ENCODE measurements at regions not wholly inside any gene's neighbourhood (a gene's known extent, or its start where the extent isn't known, plus 50 kb on each side); places are given as distances from the start of the nearest gene placed in this dataset.

- TF ChIP-seq POLR2AphosphoS5 (IDR thresholded peaks at IDR 0.05) (no peak), POLR2A (IDR thresholded peaks at IDR 0.05) (no peak), EP300 (IDR thresholded peaks at IDR 0.05) (no peak), CTCF (IDR thresholded peaks at IDR 0.05) (no peak)
Measured at GRCh38 chr4:138555108-138555507, 313.0 kb upstream of the SLC7A11 start.

GRCh38 chr4:138553001-138553845 lies 311.1 kb upstream of the SLC7A11 start:
- Histone ChIP-seq H3K36me3 (no peaks in the 10 kb centered on the region), H3K27ac (no peak overlapping the region), H3K9me3 (no peaks in the 10 kb centered on the region), H3K27me3 (no peaks in the 10 kb centered on the region), H3K4me1 (no peaks in the 10 kb centered on the region), H3K4me3 (no peak overlapping the region)
- TF ChIP-seq EP300 (IDR thresholded peaks at IDR 0.05), result no peak
- TF ChIP-seq POLR2A (IDR thresholded peaks at IDR 0.05), result no peak
- TF ChIP-seq POLR2AphosphoS5 (IDR thresholded peaks at IDR 0.05), result no peak
- no peak for TF ChIP-seq CTCF (IDR thresholded peaks at IDR 0.05)
- 94% methylated on average over 37 of the region's 49 CpGs for WGBS
- no peak for DNase-seq (ENCODE audit: low spot score in 2 of 2)

More at GRCh38 chr4:138555108-138555507, 313.0 kb upstream of the SLC7A11 start:
- no peak overlapping the region for H3K27ac ChIP-seq
- no peak overlapping the region for H3K4me3 ChIP-seq
- no peaks in the 10 kb centered on the region for H3K36me3 ChIP-seq
- H3K27me3 ChIP-seq, result no peaks in the 10 kb centered on the region
- no peak for DNase-seq (ENCODE audit: low spot score in 2 of 2)
- no peaks in the 10 kb centered on the region for H3K9me3 ChIP-seq
- no peaks in the 10 kb centered on the region for H3K4me1 ChIP-seq
- 92% methylated on average over 5 of the region's 5 CpGs for WGBS

GRCh38 chr4:138542191-138542776 lies 300.1 kb upstream of the SLC7A11 start:
- no peaks in the 10 kb centered on the region for H3K9me3 ChIP-seq
- no peak overlapping the region for H3K27ac ChIP-seq
- no peak overlapping the region for H3K4me3 ChIP-seq
- no peak for DNase-seq (ENCODE audit: low spot score in 2 of 2)
- TF ChIP-seq EP300 (IDR thresholded peaks at IDR 0.05) (no peak), POLR2A (IDR thresholded peaks at IDR 0.05) (no peak), POLR2AphosphoS5 (IDR thresholded peaks at IDR 0.05) (no peak), CTCF (IDR thresholded peaks at IDR 0.05) (no peak)
- H3K36me3 ChIP-seq, result no peaks in the 10 kb centered on the region
- no peaks in the 10 kb centered on the region for H3K27me3 ChIP-seq
- H3K4me1 ChIP-seq, result no peaks in the 10 kb centered on the region
- 100% methylated on average over 1 of the region's 1 CpG for WGBS

GRCh38 chr4:138540056-138540800 lies 298.1 kb upstream of the SLC7A11 start:
- TF ChIP-seq POLR2A (IDR thresholded peaks at IDR 0.05), result no peak
- TF ChIP-seq EP300 (IDR thresholded peaks at IDR 0.05), result no peak
- no peak for TF ChIP-seq POLR2AphosphoS5 (IDR thresholded peaks at IDR 0.05)
- TF ChIP-seq CTCF (IDR thresholded peaks at IDR 0.05), result no peak
- DNase-seq (ENCODE audit: low spot score in 2 of 2), result no peak
- Histone ChIP-seq H3K36me3 (no peaks in the 10 kb centered on the region), H3K4me3 (no peak overlapping the region), H3K27ac (no peak overlapping the region), H3K9me3 (no peaks in the 10 kb centered on the region), H3K27me3 (no peaks in the 10 kb centered on the region), H3K4me1 (no peaks in the 10 kb centered on the region)
- 74% methylated on average over 4 of the region's 4 CpGs for WGBS

- no peaks in the 10 kb centered on the region for H3K27me3 ChIP-seq
- H3K4me3 ChIP-seq, result no peak overlapping the region
- peaks cover 5% of the 10 kb centered on the region for H3K9me3 ChIP-seq
- H3K36me3 ChIP-seq, result no peaks in the 10 kb centered on the region
- no peak for DNase-seq (ENCODE audit: low spot score in 2 of 2)
- no peaks in the 10 kb centered on the region for H3K4me1 ChIP-seq
- no peak overlapping the region for H3K27ac ChIP-seq
- 32% methylated on average over 2 of the region's 2 CpGs for WGBS
- TF ChIP-seq CTCF (IDR thresholded peaks at IDR 0.05), result no peak
- no peak for TF ChIP-seq POLR2A (IDR thresholded peaks at IDR 0.05)
- no peak for TF ChIP-seq EP300 (IDR thresholded peaks at IDR 0.05)
- TF ChIP-seq POLR2AphosphoS5 (IDR thresholded peaks at IDR 0.05), result no peak
Measured at GRCh38 chr4:138538743-138539142, 296.6 kb upstream of the SLC7A11 start.
